CD4-positive, alpha-beta T cell treated with Interleukin-10 for 1 hour (primary cell): ENCODE measurements at regions not wholly inside any gene's neighbourhood (a gene's known extent, or its start where the extent isn't known, plus 50 kb on each side); places are given as distances from the start of the nearest gene placed in this dataset.
"Not testable (repeated sequence)": the region's sequence is repeated elsewhere in the genome, so short reads cannot be mapped to it uniquely, and the experiment has no call there.

Source experiments
- DNase-seq: peaks from one replicate; pipeline ENCODE4 v3.0.0-alpha.2; 2020

DNA sequence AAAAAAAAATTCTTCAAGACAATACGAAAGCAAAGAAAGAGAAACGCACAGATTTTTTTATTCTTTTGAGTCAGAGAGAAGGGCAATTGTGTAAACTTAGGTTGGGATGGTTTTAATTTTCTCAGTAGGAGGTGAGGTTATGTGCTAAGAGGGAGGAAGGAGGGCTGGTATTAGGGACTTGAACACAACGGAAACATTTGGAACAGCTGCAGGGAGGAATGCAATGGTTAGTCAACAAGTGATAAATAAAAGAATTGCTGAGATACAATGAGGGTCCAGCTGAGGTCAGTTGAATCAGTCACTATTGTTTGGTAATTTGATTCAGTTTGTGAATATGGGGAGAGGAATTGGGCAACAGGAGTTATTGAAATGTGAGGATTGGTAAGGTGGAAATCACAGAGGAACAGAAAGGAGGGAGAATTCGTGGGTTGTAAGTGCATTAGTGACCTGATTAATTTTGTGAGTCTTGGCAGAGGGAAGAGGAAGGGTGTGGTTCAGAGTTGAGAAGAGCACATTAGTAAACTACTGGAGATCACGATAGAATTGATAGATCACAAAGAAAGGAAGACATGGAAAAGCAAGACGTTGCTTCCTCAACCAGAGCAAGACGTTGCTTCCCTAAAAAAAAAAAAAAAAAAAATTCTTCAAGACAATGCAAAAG, 499.5 kb upstream of the SPRY2 start:
- DNase-seq, result no peak

DNA sequence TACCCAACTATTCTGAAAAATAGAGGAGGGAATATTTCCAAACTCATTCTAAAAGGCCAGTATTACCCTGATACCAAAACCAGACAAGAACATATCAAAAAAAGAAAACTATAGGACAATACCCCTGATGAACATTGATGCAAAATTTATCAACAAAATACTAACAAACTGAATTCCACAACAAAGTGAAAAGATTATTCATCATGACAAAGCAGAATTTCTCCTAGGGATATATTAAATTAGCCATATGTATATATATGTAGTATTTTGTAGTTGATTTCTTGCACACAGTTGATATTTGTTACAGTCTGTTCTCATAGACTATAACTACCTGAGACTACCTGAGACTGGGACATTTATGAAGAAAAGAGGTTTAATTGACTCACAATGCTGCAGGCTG, 495.0 kb upstream of the SPRY2 start:
- DNase-seq, result no peak

DNA sequence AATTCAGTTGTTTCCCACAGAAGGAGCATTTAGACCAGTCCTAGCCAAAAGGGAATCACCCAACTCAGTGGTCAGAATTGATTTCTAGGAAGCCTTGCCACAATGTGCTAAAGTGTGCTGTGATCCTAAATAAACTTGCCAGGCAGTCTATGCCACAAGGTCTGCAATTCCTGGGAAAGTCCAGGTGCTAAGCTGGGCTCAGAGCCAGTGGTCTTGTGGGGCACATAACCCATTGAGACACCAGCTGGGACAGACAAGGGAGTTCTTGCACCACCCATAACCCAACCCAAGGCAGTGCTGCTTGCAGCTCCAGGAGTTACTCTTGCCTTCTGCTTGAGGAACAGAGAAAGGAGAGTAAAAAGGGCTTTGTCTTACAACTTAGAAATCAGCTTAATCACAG, 489.5 kb upstream of the SPRY2 start:
- no peak for DNase-seq

DNA sequence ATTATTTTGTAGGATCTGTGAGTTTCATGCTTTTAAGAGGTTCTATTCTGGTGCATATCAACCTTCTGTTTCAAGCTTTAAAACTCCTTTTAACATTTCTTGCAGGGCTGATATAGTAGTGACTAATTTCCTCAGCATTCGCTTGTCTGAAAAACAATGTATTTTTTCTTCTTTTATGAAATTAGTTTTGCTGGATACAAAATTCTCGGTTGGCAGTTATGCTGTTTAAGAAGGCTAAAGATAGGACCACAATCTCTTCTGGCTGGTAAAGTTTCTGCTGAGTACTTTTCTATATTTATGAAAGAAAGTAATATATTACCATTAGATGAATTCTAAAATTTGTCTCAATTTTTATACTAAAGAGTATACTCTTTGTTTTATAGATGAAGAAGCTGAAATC, 487.8 kb upstream of the SPRY2 start:
- DNase-seq, result no peak

DNA sequence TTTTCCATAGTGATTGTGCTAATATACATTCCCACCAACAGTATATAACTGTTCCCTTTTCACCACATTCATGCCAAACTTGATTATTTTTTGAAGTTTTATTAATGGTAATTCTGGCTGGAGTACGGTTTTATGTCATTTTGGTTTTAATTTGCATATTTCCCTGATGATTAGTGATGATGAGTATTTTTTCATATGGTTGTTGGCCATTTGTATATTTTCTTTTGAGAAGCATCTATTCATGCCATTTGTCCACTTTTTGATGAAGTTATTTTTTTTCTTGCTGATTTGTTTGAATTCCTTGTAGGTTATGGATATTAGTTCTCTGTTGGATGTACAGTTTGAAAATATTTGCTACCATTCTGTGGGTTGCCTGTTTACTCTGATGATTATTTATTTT, 484.4 kb upstream of the SPRY2 start:
- no peak for DNase-seq

DNA sequence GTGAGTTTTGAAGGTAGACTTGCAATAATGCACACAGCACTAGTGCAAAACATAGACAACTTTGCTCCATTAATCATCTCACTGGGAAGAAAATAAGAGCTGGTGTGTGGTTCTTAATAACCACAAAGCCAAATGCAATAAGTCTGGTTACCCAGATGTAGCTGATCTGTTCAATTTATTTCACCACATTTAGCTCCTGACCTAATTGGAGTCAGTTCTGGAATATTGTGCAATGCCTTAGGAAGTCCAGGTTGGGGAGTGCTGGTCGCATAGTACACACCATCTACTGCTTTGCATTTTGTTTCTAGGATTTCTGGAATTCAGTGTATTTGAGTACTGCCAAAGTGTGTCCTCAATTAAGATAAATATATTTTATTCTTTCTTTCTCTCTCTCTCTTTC, 483.3 kb upstream of the SPRY2 start:
- no peak for DNase-seq

DNA sequence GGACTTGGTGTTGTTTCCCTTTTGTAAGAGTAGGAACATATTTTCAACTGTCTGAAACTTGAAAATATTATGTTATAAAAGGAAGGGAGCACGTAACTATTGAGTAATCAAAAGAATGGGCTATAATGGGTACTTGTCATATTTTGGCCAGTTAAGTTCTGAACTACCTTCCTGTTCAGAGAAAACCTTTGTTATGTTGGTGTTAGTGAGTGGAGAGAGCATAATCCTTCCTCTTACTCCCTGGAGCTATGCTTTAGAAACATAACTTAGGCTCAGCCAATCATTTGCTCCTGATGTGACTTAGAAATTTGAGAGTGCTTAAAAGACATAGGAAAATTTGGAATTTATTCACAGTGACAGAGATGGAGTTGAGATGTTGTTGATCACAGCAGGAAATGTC, 482.5 kb upstream of the SPRY2 start:
- no peak for DNase-seq

DNA sequence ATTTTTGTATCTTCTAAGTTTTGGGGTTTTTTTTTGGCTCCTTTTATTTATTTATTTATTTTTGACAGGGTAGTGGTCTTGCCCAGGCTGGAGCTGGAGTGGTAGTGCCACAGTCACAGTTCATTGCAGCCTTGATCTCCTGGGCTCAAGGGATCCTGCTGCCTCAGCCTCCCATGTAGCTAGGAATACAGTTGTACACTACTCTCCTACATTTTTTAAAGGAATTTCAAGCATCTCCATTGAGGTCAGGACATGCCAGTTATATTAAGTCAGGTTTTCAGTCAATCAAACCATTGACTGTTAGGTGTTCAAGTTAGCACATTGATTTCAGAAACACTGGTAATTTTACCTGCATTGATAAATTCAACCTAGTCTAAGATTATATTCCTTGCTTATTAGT, 480.5 kb upstream of the SPRY2 start:
- no peak for DNase-seq

DNA sequence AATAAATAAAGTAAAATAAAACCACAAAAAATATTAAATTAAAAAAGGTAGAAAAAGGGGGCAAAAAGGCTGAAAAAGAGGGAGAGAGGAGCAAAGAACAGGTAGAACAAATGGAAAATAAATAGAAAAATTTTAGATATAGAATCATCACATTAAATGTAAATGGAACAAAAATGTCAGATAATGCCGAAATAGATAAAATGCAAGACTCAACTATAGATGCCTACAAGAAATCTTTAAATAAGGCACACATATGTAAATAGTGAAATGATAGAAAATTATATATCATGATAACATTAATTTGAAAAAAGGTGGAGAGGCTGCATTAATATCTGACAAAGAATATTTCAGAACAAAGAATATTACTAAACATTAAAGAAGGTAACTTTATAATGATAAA, 477.1 kb upstream of the SPRY2 start:
- no peak for DNase-seq

DNA sequence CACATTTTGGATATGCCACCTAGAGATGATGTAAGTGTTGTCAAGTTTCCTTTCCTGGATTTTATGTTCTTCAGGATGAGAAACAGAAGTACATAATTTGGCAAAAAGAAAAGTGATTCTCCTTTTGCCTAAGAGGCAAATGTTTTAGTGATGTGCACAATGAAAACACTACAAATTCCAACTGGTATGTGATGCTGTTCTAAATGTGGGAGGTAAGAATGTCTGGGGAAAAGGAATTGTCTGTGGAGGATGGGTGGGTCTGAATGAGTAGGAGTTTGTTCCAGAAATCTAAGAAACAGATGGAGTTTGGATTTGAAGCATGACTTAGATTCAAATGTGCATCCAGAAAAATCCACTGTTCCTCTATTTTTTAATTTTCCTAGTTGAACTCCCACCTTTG, 473.6 kb upstream of the SPRY2 start:
- no peak for DNase-seq

DNA sequence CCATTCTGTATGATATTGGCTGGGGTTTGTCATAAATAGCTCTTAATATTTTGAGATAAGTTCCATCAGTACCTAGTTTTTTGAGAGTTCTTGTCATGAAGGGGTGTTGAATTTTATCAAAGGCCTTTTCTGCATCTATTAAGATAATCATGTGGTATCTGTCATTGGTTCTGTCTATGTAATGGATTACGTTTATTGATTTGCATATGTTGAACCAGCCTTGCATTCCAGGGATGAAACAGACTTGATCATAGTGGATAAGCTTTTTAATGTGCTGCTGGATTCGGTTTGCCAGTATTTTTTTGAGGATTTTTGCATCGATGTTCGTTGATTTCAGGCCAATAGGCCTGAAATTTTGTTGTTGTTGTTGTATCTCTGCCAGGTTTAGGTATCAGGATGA, 469.4 kb upstream of the SPRY2 start:
- not testable (repeated sequence) for DNase-seq

DNA sequence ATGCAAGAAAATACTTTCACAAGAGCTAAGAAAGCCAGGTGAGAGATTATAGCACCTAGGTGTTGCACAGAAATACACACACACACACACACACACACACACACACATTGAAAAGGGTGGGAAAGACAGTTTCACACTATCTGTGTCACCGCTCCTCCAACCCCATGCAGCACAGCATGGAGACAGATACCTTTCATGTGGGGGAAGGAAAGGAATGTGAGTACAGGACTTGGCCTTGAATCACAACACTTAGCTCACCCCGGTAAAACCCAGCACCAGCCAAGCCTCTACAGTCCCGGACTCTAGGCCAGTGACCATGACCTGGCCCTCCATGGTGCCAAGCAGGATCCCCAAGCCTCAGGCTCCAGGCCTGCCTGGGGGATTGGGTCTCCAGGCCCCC, 462.0 kb upstream of the SPRY2 start:
- DNase-seq, result no peak

DNA sequence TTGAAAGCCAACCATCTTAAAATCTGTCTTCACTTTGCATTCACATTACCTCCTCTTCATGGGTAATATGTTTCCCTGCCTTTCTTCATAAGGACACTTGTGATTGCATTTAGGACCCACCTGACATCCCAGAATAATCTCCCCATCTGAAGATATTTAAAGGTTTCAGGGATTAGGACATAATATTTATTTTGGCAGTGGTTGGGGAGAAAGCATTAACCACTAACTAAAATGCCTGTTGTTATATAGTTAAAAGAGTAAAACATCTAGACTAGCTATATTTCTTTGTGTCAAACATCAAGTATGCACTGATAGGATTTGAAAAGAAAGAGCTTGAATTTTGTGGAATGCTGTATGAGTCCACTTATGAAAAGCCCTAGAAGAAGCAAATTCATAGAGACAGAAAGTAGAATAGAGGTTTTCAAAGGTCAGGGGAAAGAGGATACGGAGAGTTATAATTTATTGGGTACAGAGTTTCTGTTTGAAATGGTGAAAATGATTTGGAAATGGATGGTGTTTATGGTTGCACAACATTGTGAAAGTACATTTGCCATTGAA, 457.7 kb upstream of the SPRY2 start:
- DNase-seq, result no peak

DNA sequence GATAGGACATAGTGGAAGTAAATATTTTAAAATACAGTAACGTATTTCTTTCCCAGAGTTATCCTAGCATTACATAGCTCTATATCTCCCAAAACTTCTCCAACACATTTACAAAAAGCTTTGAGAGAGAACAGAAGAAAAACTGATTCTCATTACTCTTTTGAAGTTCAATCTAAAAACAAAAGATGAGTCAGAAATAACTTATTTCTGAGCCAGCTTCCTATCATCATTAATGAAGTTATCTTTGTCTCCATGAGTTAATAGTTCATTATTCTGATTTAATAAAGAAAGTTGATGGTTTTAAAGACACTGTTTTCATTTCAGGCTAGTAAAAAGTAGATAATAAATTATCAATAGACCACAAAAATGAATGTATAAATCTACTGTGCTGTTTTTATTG, 446.7 kb upstream of the SPRY2 start:
- no peak for DNase-seq

DNA sequence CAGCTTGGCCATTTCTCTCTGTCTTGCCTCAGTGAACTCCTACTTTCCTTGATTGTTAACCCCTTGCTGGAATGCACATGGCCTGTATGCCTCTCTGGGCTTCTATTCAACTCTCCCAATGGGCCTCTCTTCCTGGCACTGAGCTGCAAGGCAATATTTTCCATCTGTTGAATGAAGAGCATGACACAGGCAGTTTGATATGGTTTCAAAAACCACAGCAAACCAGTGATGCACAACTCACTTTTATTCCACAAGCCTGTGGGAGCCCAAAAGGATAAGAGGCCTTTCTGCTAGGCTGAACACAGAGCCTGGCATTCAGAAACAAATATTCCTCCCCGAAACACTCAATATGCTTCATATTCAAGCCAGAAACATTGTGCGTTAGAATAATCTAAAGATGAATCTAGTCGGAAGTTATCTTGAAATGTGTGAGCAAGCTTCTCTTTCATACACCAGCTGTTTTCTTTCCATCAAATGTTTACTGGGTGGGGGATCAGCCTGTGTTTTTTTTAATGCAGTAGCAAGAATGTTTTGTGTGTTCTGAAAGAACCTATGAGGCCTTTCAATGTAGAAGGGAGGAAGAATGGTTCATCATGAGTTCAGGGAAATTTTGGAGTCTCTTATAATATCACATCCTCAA, 443.1 kb upstream of the SPRY2 start:
- DNase-seq, result no peak

DNA sequence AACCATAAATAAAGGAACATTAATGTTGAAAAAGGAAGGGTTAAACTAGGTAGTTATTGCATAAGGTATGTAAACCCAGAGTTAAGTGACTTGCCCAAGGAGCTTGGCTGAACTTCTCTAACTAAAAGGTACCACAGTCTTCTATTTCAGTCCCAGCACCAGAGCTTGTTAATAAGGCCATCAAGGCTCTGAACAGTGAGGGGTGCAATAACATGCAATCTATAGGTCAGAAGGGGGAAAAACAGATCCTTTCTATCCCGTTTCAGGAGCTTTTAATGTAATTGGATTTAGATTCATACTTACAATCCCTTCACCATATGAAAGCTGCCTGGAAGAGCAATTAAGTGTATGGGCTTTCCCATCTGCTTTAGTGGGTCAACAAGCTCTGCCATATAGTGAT, 441.5 kb upstream of the SPRY2 start:
- no peak for DNase-seq

DNA sequence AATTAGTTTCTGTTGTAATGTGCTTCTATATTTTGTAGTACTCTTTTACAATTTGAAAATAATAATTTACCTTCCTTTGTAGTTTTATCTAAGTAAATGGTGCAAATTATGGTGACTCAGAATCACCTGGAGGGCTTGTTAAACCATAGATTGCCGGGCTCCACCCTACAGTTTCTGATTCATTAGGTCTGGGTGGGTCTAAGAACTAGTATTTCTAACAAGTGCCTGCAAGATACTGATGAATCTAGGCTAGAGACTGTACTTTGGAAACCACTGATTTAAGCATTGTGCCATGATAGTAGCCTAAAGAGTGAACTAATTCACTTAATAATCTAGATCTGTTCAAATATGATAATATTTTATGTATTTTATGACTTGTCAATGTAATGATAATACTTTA, 437.4 kb upstream of the SPRY2 start:
- DNase-seq, result no peak

DNA sequence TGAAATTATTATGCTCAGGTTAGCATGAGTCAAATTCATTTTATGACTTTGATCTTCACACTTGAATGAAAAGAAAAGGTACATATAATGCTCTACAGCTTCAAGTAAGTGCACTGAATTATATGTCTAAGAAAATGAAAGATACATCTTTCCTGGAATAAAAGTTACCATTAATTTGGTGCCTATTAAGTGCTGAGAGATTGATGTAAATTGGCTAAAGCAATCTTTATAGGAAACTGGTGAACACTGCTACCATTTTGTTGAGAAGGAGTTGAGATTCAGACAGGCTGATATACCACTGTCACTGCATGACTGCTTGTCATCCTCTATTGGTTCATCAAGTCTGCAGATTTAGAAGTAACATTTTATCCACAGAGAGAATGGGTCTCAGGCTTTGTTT, 416.8 kb upstream of the SPRY2 start:
- no peak for DNase-seq

DNA sequence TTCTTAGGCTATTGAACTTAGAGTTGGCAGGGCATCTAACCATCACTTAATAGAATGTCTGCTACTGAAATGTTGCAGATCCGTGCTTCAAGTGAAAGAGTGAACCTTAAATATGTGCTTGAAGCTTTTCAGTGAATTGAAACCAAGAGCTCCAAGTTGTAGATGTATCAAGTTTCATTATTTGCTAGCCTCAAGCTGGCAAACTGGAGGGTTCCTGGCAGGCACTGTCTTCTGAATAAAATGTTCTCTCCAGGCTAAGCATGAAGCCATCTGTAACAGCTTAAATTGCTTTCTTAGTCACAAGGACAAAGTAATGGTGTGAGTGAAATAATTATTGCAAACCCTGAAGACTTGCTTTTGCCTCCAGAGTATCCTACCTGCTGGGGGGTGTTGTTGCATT, 415.0 kb upstream of the SPRY2 start:
- DNase-seq, result no peak

DNA sequence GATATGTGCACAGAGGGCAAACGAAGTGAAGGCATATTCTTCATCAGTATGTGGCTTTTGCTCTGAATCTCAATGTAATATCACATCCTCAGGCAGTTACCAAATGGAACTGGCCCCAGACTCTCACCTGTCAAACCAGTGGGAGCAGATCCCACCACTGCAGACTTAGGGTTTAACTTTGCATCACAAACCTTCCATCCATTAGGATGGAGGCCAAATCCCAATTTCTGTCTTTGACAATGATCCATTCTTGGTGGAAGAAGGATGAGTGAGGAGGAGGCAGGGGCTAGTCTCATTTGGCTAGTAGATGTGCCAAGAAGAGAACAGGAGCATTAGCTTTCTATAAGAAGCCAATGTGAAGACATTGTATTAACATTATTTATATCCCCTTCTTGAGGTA, 413.5 kb upstream of the SPRY2 start:
- DNase-seq, result no peak

DNA sequence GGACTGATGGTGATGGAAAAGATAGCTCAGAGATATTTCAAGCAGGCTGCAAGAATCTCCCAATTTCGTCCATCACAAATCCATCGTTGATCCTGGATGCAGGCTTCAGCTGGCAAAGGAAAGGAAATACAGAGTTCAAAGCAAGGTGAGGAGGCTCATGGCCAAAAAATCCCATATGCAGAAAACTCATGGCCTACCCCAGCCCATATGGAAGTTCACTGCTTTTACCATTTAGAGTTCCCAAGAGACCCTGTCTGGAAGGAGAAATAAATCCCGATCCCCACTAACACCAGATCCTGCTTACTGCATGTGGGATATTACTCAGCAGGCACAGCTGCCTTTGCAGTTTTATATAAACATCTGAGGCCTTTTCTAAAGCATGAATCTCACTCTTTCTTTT, 412.9 kb upstream of the SPRY2 start:
- no peak for DNase-seq

DNA sequence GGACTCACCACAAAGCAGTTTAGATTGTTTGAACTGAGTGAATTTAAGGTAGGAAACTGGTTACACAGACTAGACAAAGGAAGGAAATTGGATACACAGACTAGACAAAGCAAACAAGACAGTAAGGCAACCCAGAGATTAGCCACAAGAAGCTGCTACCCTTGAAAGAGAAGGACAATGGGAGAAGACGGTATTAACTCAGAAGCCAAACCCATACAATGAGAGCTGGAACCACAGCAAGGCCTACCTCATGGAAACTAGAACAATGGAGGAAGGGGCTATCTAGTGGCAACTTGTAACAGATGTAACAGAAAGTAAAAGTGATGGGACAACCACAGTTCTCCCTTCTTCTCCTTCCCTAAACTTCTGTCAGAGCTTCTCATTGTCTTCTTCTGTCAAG, 410.9 kb upstream of the SPRY2 start:
- DNase-seq, result no peak

DNA sequence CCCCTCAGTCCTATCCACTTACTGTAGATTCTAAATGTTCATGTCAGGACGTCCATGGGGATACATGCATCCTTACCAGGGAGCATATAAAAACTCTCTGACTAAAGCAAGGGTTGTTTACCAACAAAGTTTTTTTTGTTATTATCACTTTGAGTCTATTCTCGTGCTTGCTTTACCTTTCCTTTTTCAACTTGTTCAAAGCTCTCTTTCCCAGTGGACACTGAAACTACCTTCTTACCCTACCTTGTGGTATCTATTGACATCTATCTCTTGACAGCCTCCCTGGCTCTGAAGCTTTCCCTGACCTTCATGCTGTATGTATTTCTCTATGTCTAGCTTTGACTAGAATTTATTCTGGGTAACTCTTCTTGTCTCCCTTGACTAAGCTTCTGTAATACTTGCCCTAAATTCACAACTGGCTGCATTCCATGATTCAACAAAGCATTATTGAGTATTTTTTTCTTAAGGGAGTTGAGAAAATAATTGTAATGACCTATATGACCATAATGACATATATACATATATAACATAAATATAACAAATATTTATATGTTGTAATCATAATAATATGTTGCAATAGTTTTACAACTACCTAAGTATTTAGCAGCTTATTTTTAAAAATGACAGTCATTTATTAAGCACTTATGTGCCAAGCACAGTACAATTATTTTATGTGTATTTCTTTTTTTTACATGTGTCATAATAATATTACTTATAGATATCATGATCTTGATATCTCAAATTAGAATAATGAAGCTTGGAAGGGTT, 403.4 kb upstream of the SPRY2 start:
- DNase-seq, result no peak

DNA sequence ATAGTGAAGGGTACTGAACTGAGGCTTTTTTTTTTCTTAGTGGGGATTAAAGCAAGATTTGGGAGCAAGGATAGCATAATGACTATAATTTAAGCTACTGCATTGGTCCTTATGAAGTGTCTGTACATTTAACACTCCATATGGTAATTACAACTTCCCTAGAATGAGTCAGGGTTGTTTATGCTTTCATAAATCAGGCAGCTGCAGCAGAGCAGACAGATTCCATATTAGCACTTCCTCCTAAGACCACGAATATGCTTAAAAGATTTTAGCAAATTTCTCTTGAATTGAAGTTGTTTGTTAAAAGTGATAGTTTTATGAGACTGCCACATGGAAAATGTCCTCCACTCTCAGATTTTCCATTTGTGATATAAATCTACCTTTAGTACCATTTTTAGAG, 401.1 kb upstream of the SPRY2 start:
- no peak for DNase-seq
